RWPE2 (cell line): ENCODE measurements at regions not wholly inside any gene's neighbourhood (a gene's known extent, or its start where the extent isn't known, plus 50 kb on each side); places are given as distances from the start of the nearest gene placed in this dataset.
A peak's percentile ranks its signal among the peaks of the same experiment; 100 is the strongest.

Source experiments
- ATAC-seq: fragments of 200-7000 bp; cut with Tn5 transposase; 3 replicates; pipeline ENCODE4 v1.9.1; 2021; ENCODE audit warnings: low read depth
- DNase-seq: peaks from one replicate; pipeline ENCODE4 v3.0.0-alpha.2; 2020; ENCODE audit warnings: low spot score
- H3K27ac ChIP-seq: fragments of 450-650 bp; 2 replicates; pipeline ENCODE4 v1.5.1; 2017; ENCODE audit warnings: mild to moderate bottlenecking; ENCODE audit not compliant: poor library complexity, severe bottlenecking
- H3K27me3 ChIP-seq: fragments of 250-450 bp; sonication (Bioruptor Pico); 2 replicates; pipeline ENCODE4 v1.5.1; 2021; ENCODE audit warnings: mild to moderate bottlenecking, moderate library complexity; ENCODE audit not compliant: insufficient read depth, poor library complexity, severe bottlenecking
- H3K36me3 ChIP-seq: fragments of 250-450 bp; sonication (Bioruptor Pico); 2 replicates; pipeline ENCODE4 v1.5.1; 2020; ENCODE audit warnings: low read depth, mild to moderate bottlenecking, moderate library complexity
- H3K4me1 ChIP-seq: fragments of 250-450 bp; sonication (Bioruptor Pico); 2 replicates; pipeline ENCODE4 v1.5.1; 2021; ENCODE audit warnings: mild to moderate bottlenecking, moderate library complexity; ENCODE audit not compliant: insufficient read depth, poor library complexity, severe bottlenecking
- H3K4me3 ChIP-seq: fragments of 250-450 bp; sonication (Bioruptor Pico); 2 replicates; pipeline ENCODE4 v1.5.1; 2021; ENCODE audit warnings: mild to moderate bottlenecking, moderate library complexity; ENCODE audit not compliant: severe bottlenecking
- H3K9me3 ChIP-seq: fragments of 250-450 bp; sonication (Bioruptor Pico); 2 replicates; pipeline ENCODE4 v1.5.1; 2021; ENCODE audit warnings: mild to moderate bottlenecking, moderate library complexity; ENCODE audit not compliant: severe bottlenecking
- CTCF ChIP-seq: fragments of 450-650 bp; IDR thresholded peaks from one replicate; pipeline ENCODE4 v1.5.1; 2017; ENCODE audit warnings: mild to moderate bottlenecking, moderate library complexity; ENCODE audit not compliant: poor library complexity, severe bottlenecking

- no peaks in the 10 kb centered on the region for H3K9me3 ChIP-seq
These were observed 121.4 kb upstream of the MAP3K7 start for GRCh38 chr6:90708206-90708737.

GRCh38 chr6:90707246-90707645 lies 120.4 kb upstream of the MAP3K7 start:
- Histone ChIP-seq H3K36me3 (no peaks in the 10 kb centered on the region), H3K4me3 (no peak overlapping the region), H3K9me3 (no peaks in the 10 kb centered on the region), H3K27ac (no peak overlapping the region), H3K4me1 (no peaks in the 10 kb centered on the region), H3K27me3 (no peaks in the 10 kb centered on the region)
- TF ChIP-seq CTCF, result no peak
- DNase-seq, result no peak
- no peak for ATAC-seq

More at GRCh38 chr6:90708206-90708737, 121.4 kb upstream of the MAP3K7 start:
- H3K4me1 ChIP-seq, result no peaks in the 10 kb centered on the region
- no peak overlapping the region for H3K4me3 ChIP-seq
- H3K27ac ChIP-seq, result no peak overlapping the region
- no peak for TF ChIP-seq CTCF
- DNase-seq (no peak), ATAC-seq (no peak)
- H3K36me3 ChIP-seq, result no peaks in the 10 kb centered on the region
- no peaks in the 10 kb centered on the region for H3K27me3 ChIP-seq

GRCh38 chr6:90703336-90703735 lies 116.5 kb upstream of the MAP3K7 start:
- no peak for TF ChIP-seq CTCF
- H3K4me1 ChIP-seq, result no peaks in the 10 kb centered on the region
- no peak for DNase-seq
- no peak overlapping the region for H3K27ac ChIP-seq
- H3K9me3 ChIP-seq, result no peaks in the 10 kb centered on the region
- H3K27me3 ChIP-seq, result peaks cover 4% of the 10 kb centered on the region
- no peak overlapping the region for H3K4me3 ChIP-seq
- no peaks in the 10 kb centered on the region for H3K36me3 ChIP-seq
- no peak for ATAC-seq

GRCh38 chr6:90701926-90702325 lies 115.1 kb upstream of the MAP3K7 start:
- Histone ChIP-seq H3K36me3 (no peaks in the 10 kb centered on the region), H3K4me3 (no peak overlapping the region), H3K9me3 (no peaks in the 10 kb centered on the region), H3K27ac (no peak overlapping the region), H3K27me3 (peaks cover 4% of the 10 kb centered on the region), H3K4me1 (no peaks in the 10 kb centered on the region)
- ATAC-seq, result no peak
- DNase-seq, result no peak
- TF ChIP-seq CTCF, result no peak

- Histone ChIP-seq H3K27me3 (peaks cover 4% of the 10 kb centered on the region), H3K9me3 (no peaks in the 10 kb centered on the region), H3K4me3 (no peak overlapping the region), H3K27ac (no peak overlapping the region), H3K36me3 (no peaks in the 10 kb centered on the region), H3K4me1 (no peaks in the 10 kb centered on the region)
- ATAC-seq (peak; percentile 40; the same call in 1 of the 3 replicates), DNase-seq (no peak)
- TF ChIP-seq CTCF, result no peak
These were observed 114.4 kb upstream of the MAP3K7 start for GRCh38 chr6:90701146-90701781.
